WERI-Rb-1 (cell line): ENCODE measurements at regions not wholly inside any gene's neighbourhood (a gene's known extent, or its start where the extent isn't known, plus 50 kb on each side); places are given as distances from the start of the nearest gene placed in this dataset.
"Not testable (repeated sequence)": the region's sequence is repeated elsewhere in the genome, so short reads cannot be mapped to it uniquely, and the experiment has no call there.

Experiments used
- DNase-seq: peaks from one replicate; pipeline ENCODE4 v3.0.0-alpha.2; 2020
- H3K27ac ChIP-seq: fragments of 250-450 bp; sonication (Bioruptor Pico); 2 replicates; pipeline ENCODE4 v1.5.1; 2020; ENCODE audit warnings: mild to moderate bottlenecking, moderate library complexity
- H3K27me3 ChIP-seq: fragments of 250-450 bp; sonication (Bioruptor Pico); 2 replicates; pipeline ENCODE4 v1.5.1; 2021; ENCODE audit warnings: mild to moderate bottlenecking, low read depth, moderate library complexity; ENCODE audit not compliant: insufficient read depth, severe bottlenecking
- H3K36me3 ChIP-seq: fragments of 250-450 bp; sonication (Bioruptor Pico); 2 replicates; pipeline ENCODE4 v1.5.1; 2020; ENCODE audit warnings: mild to moderate bottlenecking, moderate library complexity
- H3K4me3 ChIP-seq: 2 replicates; pipeline ENCODE4 v1.5.1; 2011; ENCODE audit warnings: low read depth, mild to moderate bottlenecking, control low read depth, low read length
- H3K9me3 ChIP-seq: fragments of 250-450 bp; sonication (Bioruptor Pico); 2 replicates; pipeline ENCODE4 v1.5.1; 2021; ENCODE audit warnings: mild to moderate bottlenecking, moderate library complexity; ENCODE audit not compliant: severe bottlenecking

GRCh38 chr16:88161623-88162275, 210.5 kb downstream of the BANP start:
- not testable (repeated sequence) for DNase-seq, H3K27me3 ChIP-seq, H3K27ac ChIP-seq, H3K9me3 ChIP-seq, H3K36me3 ChIP-seq, H3K4me3 ChIP-seq

DNA sequence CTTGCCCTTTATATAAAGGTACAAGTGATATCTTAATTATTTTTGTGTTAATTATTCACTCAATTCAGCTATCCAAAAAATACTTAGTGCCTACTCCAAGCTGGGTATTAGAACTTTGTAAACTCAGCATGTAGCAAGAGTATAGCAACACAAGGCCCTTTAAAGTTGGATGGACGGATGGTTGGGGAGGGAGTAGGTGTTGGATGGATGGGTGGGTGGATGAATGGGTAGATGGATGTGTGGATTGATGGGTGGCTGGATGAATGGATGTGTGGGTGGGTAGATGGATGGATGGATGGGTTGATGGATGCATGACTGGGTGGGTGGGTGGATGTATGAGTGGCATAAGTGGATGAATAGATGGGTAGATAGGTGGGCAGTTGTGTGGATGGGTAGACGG, 211.5 kb downstream of the BANP start:
- H3K27ac ChIP-seq, H3K27me3 ChIP-seq, H3K9me3 ChIP-seq, H3K36me3 ChIP-seq, H3K4me3 ChIP-seq, DNase-seq: not testable (repeated sequence)

DNA sequence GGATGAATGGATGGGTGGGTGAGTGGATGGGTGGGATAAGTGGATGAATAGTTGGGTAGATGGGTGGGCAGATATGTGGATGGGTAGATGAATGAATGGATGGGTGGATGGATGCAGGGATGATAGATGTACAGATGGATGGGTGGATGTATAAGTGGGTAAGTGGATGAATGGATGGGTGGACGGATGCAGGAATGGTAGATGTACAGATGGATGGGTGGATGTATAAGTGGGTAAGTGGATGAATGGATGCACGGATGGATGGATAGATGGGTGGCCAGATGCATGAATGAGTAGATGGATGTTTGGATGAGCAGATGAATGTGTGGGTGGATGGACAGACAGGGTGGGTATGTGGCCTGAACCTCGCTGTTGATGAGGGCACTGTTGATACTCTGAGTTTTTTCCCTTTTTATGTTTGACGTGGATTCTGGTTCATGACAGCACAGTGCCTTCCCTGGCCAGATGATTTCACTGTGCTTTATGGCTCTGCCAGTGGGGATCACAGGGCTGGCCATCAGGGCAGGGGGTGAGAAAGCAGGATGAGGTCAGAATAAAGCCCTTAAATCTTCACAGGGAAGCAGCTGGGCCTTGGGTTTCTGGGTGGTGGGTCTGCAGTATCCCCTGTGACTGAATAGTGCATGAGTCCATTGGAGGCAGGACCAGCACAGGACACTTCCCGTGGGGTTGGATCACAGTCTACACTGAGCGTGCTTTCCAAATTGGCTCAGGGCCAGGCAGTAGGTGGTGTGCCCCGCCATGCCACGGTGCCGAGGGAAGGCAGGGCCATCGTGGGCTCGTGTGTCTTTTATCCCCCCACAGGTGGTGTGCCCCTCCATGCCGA, 213.2 kb downstream of the BANP start:
- H3K36me3 ChIP-seq, H3K27me3 ChIP-seq, H3K27ac ChIP-seq, DNase-seq, H3K4me3 ChIP-seq, H3K9me3 ChIP-seq: not testable (repeated sequence)

DNA sequence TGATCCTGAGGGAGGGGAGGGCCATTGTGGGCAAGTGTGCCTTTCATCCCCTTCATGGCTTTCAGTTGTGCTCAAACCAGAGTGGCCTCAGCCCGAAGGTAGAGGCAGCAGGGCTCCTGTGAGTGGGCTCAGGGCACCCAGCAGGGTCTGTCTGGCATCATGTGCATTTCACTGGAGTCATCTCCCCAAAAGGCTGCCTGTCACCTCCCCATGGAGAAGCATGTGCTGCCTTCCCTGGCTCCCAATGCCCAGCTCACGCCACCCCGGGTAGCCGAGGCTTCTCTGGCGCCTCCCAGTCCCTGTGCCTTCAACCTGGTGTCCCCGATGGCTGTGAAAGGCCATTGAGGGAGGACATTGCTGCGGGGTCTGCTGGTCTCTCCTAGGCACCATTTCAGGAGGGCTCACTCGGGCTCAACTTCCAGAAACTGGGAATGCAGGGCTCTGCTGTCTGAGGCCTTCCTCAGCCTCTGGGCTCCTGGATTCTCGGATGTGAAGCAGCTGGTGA, 213.9 kb downstream of the BANP start:
- H3K27ac ChIP-seq, H3K36me3 ChIP-seq, H3K27me3 ChIP-seq, DNase-seq, H3K9me3 ChIP-seq, H3K4me3 ChIP-seq: not testable (repeated sequence)

DNA sequence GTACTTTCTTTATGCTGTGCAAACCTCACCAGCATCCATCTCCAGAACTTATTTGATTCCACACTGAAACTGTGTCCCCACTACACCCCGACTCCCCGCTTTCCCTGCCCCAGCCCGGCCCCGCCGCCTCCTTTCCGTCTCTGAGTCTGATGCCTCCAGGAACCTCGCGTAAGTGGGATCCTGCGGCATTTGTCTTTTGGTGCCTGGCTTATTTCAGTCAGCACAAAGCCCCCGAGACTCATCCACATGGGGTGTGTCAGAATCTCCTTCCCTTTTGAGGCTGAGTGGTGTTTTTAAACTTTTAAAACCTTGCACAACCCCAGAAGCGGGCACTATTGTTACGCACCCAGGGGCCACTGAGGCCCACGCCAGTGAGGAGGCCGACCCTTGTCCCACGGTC, 214.4 kb downstream of the BANP start:
- not testable (repeated sequence) for DNase-seq, H3K36me3 ChIP-seq, H3K4me3 ChIP-seq, H3K27ac ChIP-seq, H3K9me3 ChIP-seq, H3K27me3 ChIP-seq

DNA sequence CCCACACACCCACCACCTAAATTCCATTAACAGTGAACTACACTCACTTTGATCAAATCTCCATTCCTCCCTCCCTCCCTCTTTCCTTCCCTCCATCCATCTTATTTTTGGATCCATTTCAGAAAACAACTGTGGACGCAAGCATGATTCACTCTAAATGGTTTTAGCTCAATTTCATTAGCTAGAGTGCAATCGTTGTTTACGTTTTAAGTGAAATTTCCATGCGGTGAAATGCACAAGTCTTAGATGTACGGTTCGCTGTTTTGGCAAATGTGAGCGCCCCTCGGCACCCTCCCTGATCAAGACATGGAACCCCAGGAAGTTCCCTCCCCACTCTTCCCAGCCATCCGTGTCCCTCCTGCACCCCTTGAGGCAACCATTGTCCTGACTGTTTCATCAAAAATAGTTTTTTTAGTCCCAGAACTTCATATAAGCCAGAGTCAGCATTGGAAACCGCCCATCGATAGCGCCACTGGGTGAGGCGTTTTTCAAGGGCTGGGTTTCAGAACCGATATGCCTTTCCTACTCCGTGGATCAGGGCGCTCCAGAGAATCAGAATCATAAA, 215.1 kb downstream of the BANP start:
- not testable (repeated sequence) for H3K36me3 ChIP-seq, DNase-seq

DNA sequence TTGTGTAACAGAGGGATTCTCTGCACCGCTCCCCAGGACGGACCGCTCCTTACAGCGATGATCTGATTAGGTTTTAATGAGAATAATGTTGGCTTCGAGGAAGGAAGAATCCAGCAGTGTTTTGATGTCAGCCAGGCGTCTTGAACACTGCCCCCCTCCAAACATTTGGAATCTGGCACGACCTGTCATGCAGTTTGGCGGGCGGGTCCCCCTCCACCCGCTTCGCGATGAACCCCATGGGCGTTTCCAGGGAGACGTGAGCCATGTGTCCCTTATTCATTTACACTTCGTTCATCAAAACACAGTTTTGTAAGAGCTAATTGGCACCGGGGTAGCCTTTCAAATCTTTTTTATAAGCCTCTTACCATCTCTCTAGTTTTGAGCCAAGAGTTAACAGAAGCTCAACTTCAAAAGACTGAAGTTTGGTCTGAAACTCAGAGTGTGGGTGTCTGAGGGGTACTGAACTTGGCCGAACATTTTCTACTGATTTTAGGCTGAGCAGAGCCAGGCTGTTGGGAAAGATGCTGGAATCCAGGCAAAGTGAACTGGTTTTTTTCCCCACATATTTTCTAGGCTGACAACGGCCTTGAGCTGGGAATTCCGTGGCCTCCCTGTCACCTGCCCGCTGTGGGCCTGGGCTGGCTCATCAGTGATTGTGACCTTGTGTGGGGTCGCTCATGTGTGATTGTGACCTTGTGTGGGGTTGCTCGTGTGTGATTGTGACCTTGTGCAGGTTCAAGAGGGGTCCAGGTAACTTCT, 214.8 kb upstream of the ZNF469 start:
- not testable (repeated sequence) for DNase-seq, H3K27ac ChIP-seq, H3K4me3 ChIP-seq

More for the DNA sequence above, 215.1 kb downstream of the BANP start:
- not testable (repeated sequence) for H3K27me3 ChIP-seq, H3K27ac ChIP-seq, H3K9me3 ChIP-seq, H3K4me3 ChIP-seq

GRCh38 chr16:88168557-88168949, 214.2 kb upstream of the ZNF469 start:
- not testable (repeated sequence) for H3K27ac ChIP-seq, H3K4me3 ChIP-seq, H3K9me3 ChIP-seq, H3K27me3 ChIP-seq, H3K36me3 ChIP-seq
- peak; percentile 71 for DNase-seq

More for the DNA sequence above, 214.8 kb upstream of the ZNF469 start:
- H3K36me3 ChIP-seq, H3K27me3 ChIP-seq, H3K9me3 ChIP-seq: not testable (repeated sequence)

- H3K9me3 ChIP-seq, H3K27ac ChIP-seq, H3K27me3 ChIP-seq, H3K4me3 ChIP-seq, H3K36me3 ChIP-seq, DNase-seq: not testable (repeated sequence)
Observed at GRCh38 chr16:88169136-88169830, 213.5 kb upstream of the ZNF469 start.

- not testable (repeated sequence) for DNase-seq, H3K27me3 ChIP-seq, H3K36me3 ChIP-seq, H3K9me3 ChIP-seq, H3K27ac ChIP-seq, H3K4me3 ChIP-seq
Observed at GRCh38 chr16:88169831-88170165, 213.0 kb upstream of the ZNF469 start.
